Tibial nerve (tissue), 4 donors: ENCODE measurements at regions not wholly inside any gene's neighbourhood (a gene's known extent, or its start where the extent isn't known, plus 50 kb on each side); places are given as distances from the start of the nearest gene placed in this dataset.

Experiments
- EP300 ChIP-seq, 2 donors: sonication (generic); formaldehyde crosslinking; IDR thresholded peaks; one replicate each; pipeline ENCODE4 v1.6.1; 2017; ENCODE audit warnings: antibody characterized with exemption in 2 of 2, mild to moderate bottlenecking in 1 of 2
- POLR2A ChIP-seq, 2 donors: fragments of 450-650 bp; IDR thresholded peaks; one replicate each; pipeline ENCODE4 v1.6.1; 2017; ENCODE audit warnings: antibody characterized with exemption in 2 of 2, mild to moderate bottlenecking in 2 of 2, moderate library complexity in 2 of 2
- TF ChIP-seq, protein P1 (sequence below), 5 experiments: fragments of 200-600 bp in 3 of 5; fragments of 450-650 bp in 2 of 5; sonication (generic) in 3 of 5; IDR thresholded peaks; one replicate each; pipeline ENCODE4 v1.5.1; 2016 to 2019; ENCODE audit warnings: antibody characterized with exemption in 5 of 5, mild to moderate bottlenecking in 3 of 5, moderate library complexity in 2 of 5

DNA sequence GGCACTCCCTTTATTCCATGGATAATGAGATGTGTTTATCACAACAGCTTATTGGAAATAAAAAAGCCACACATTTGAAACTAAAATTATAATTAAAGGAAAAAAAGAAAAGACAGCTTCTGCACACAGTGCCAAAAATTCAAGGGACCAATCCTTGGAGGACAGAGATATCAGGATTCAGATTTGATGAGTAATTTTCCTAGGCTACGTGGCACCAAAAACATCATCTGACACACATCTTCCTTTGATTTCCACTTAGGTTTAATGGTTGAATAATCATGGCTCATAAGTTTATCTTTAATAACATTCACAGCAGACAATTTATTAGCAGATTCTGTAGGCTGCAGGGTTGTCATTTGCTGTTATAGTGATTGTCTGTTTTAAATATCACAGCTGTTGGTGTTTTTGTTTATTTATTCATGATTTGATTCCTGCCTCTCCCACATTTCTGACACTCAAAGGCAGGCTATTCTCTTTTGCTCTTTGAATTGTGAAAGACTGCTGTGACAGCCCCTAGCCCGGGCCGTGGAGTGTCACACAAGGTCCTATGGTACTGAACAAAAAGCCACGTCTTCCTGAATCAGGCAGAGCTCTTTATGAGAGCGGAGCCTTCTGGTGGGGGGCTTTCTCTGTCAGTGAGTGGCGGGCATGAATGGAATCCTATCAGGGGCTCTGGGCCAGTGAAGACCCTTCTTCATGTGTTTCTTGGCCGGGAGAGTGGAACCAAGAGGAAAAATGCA lies 708.5 kb downstream of the SQOR start:
- TF ChIP-seq, protein P1, sequence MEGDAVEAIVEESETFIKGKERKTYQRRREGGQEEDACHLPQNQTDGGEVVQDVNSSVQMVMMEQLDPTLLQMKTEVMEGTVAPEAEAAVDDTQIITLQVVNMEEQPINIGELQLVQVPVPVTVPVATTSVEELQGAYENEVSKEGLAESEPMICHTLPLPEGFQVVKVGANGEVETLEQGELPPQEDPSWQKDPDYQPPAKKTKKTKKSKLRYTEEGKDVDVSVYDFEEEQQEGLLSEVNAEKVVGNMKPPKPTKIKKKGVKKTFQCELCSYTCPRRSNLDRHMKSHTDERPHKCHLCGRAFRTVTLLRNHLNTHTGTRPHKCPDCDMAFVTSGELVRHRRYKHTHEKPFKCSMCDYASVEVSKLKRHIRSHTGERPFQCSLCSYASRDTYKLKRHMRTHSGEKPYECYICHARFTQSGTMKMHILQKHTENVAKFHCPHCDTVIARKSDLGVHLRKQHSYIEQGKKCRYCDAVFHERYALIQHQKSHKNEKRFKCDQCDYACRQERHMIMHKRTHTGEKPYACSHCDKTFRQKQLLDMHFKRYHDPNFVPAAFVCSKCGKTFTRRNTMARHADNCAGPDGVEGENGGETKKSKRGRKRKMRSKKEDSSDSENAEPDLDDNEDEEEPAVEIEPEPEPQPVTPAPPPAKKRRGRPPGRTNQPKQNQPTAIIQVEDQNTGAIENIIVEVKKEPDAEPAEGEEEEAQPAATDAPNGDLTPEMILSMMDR (IDR thresholded peaks at IDR 0.05) = no peak
- TF ChIP-seq EP300 (IDR thresholded peaks at IDR 0.05) = no peak
- no peak for TF ChIP-seq POLR2A (IDR thresholded peaks at IDR 0.05)
